ACHN (cell line): ENCODE measurements at regions not wholly inside any gene's neighbourhood (a gene's known extent, or its start where the extent isn't known, plus 50 kb on each side); places are given as distances from the start of the nearest gene placed in this dataset.

ENCODE experiments used
- DNase-seq: peaks from one replicate; pipeline ENCODE4 v3.0.0-alpha.2; 2015
- in situ Hi-C: cut with HindIII; loops from 2 replicates; pipeline ENCODE4 v1.10.0; 2017; ENCODE audit warnings: low sequenced_read_pairs, low pct_ligation_motif_present, low pct_unique_long_range_greater_than_20kb

- no peak for DNase-seq
- in situ Hi-C loops, result no loop called here
Measured at GRCh38 chr7:84354866-84355265, 160.3 kb upstream of the SEMA3A start.

- no peak for DNase-seq
- in situ Hi-C loops, result no loop called here
Measured at GRCh38 chr7:84354030-84354429, 159.4 kb upstream of the SEMA3A start.

GRCh38 chr7:84339306-84339705 is 144.7 kb upstream of the SEMA3A start:
- in situ Hi-C loops, result no loop called here
- no peak for DNase-seq

GRCh38 chr7:84337429-84337828 is 142.8 kb upstream of the SEMA3A start:
- no peak for DNase-seq
- in situ Hi-C loops, result no loop called here

- in situ Hi-C loops, result no loop called here
Measured at GRCh38 chr7:84336766-84337165, 142.2 kb upstream of the SEMA3A start.

GRCh38 chr7:84336303-84336702 is 141.7 kb upstream of the SEMA3A start:
- in situ Hi-C loops, result no loop called here
- DNase-seq, result no peak

More at GRCh38 chr7:84336766-84337165, 142.2 kb upstream of the SEMA3A start:
- no peak for DNase-seq

GRCh38 chr7:84331616-84332015 is 137.0 kb upstream of the SEMA3A start:
- in situ Hi-C loops, result no loop called here
- DNase-seq, result no peak

GRCh38 chr7:84328571-84328970 is 134.0 kb upstream of the SEMA3A start:
- in situ Hi-C loops, result no loop called here
- DNase-seq, result no peak

GRCh38 chr7:84324136-84324630 is 129.6 kb upstream of the SEMA3A start:
- DNase-seq, result no peak
- in situ Hi-C loops, result no loop called here

GRCh38 chr7:84317536-84317935 is 122.9 kb upstream of the SEMA3A start:
- no peak for DNase-seq
- in situ Hi-C loops, result no loop called here

GRCh38 chr7:84314263-84314662 is 119.7 kb upstream of the SEMA3A start:
- peak; percentile 25 for DNase-seq
- in situ Hi-C loops, result no loop called here

GRCh38 chr7:84304407-84304806 is 109.8 kb upstream of the SEMA3A start:
- DNase-seq, result no peak
- in situ Hi-C loops, result no loop called here

- in situ Hi-C loops, result no loop called here
- DNase-seq, result no peak
Measured at GRCh38 chr7:84302949-84303348, 108.4 kb upstream of the SEMA3A start.

- no peak for DNase-seq
Measured at GRCh38 chr7:84297616-84298015, 103.0 kb upstream of the SEMA3A start.

GRCh38 chr7:84294847-84295455 is 100.4 kb upstream of the SEMA3A start:
- in situ Hi-C loops, result no loop called here
- DNase-seq, result no peak

More at GRCh38 chr7:84297616-84298015, 103.0 kb upstream of the SEMA3A start:
- in situ Hi-C loops, result no loop called here

GRCh38 chr7:84294391-84294790 is 99.8 kb upstream of the SEMA3A start:
- in situ Hi-C loops, result no loop called here
- DNase-seq, result no peak

- no peak for DNase-seq
Measured at GRCh38 chr7:84291756-84292155, 97.2 kb upstream of the SEMA3A start.

GRCh38 chr7:84283798-84284197 is 89.2 kb upstream of the SEMA3A start:
- DNase-seq, result no peak
- in situ Hi-C loops, result no loop called here

More at GRCh38 chr7:84291756-84292155, 97.2 kb upstream of the SEMA3A start:
- in situ Hi-C loops, result no loop called here

GRCh38 chr7:84281518-84281917 is 86.9 kb upstream of the SEMA3A start:
- DNase-seq, result no peak
- in situ Hi-C loops, result no loop called here

- no peak for DNase-seq
- in situ Hi-C loops, result no loop called here
Measured at GRCh38 chr7:84277628-84278224, 83.1 kb upstream of the SEMA3A start.
